ENCODE measurements at regions not wholly inside any gene's neighbourhood (a gene's known extent, or its start where the extent isn't known, plus 50 kb on each side); places are given as distances from the start of the nearest gene placed in this dataset.
"Not testable (repeated sequence)": the region's sequence is repeated elsewhere in the genome, so short reads cannot be mapped to it uniquely, and the experiment has no call there.

DNA sequence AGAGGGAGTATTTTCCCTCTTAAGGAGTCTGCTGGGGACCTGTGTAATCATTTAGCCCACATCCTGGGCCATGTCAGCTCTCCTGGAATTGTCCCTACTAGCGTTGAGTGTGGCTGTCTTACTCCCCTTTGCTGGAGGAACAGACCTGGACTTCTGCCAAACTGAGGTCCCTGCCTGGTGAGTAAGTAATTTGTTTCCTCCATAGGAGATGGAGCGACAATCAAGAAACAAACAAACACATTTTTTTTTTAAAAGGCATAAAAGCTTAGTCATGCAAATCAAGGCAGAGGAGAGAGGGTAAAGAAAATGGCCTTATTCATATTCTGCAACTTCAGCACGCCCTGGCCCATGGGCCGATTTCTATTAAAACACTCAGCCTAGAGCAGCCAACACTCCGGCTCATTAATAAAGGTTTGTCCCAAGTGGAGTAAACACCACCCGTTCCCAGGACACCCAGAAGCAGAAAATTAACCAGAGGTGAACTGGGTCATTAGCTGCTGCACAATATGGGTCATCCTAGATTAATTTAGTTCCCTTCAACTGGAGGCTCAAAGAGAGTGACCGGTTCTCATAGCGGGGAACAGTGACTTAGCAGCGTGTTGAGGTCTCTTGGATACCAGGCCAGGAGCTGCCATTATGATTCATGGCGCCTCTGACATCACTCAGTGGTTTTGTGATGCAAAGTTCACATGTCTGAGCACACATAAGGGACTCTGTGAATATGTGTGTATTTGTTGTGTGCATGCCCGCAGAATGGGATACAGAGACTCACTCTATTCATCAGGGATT is 165.0 kb upstream of the SULF2 start:
- no peak for DNase-seq

DNA sequence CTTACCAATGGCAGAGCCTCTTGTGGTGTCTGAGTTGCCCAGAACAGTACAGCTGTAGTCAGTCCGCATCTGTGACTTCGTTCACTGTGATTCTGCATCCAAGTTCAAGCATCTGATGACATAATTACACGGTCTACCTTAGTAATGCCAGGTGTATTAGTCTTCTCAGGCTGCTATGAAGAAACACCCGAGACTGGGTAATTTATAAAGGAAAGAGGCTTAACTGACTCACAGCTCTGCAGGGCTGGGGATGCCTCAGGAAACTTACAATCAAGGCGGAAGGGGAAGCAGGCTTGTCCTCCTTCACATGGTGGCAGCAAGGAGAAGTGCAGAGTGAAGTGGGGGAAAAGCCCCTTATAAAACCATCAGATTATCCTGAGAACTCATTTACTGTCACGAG is 163.9 kb upstream of the SULF2 start:
- no peak for DNase-seq

DNA sequence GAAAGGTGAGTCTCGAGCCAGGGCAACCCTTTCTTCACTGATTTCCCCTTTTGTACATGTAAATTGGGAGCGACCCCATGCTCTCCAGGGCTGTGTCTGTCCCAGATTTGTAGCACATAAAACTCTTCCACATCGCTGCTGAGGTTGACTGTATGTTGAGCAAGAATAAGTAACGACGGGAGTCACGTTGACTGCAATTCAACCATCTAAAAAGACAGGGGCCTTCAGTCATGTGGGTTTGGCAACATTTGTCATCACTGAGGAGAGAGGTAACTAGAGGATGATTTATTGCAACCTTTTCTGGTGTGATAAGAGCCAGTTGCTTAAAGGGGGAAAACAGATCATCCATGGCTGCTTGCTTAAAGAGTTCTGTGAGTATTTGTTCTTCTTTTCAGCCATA is 159.4 kb upstream of the SULF2 start:
- no peak for DNase-seq

DNA sequence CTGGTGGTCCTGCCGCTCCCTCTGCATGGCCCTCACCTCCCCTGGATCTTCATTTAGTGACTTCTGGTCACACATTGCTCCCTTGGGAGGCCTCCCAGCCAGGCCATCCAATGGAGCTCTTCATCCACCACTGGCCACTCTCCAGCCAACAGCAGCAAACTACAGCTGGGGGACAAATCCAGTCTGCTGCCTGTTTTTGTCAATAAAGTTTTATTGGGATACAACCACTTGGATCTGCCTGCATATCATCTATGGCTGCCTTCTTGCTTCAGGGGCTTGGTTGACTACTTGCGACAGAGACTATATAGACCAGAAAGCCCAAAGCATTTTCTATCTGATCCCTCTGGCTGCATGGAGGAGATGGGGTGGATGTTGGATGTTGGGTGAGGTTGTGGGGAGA is 156.6 kb upstream of the SULF2 start:
- DNase-seq, result no peak

DNA sequence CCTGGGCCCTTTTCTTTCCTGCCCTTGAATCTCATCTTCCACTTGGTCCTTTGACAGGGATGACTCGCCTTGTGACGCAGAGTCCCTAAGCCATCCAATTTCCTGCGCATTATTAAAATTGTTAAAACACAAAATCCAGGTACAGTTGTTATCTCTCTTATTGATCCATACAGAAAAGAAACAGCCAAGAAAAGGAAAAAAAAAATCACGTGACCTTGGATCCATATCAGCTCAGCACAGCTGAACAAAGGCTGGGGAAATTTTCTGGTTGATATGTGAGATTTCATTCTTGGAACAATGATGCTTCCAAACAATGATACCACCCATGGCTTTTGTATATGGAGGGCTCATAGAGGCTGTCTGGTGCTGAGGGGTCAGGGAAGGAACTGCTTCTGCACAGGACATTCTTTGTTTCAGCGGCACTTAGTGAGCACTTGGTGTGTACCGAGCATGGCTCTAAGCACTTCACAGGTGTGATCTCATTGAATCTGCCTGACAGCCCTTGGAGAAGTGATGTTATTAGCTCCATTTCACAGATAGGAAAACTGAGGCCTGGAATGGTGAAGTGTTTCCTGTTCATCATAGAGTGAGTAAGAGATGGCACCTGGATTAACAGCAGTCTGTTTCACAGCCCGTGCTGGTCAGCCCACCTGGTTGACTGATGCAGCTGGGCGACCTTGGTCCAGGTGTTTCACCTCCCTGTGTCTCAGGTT is 155.0 kb upstream of the SULF2 start:
- no peak for DNase-seq

DNA sequence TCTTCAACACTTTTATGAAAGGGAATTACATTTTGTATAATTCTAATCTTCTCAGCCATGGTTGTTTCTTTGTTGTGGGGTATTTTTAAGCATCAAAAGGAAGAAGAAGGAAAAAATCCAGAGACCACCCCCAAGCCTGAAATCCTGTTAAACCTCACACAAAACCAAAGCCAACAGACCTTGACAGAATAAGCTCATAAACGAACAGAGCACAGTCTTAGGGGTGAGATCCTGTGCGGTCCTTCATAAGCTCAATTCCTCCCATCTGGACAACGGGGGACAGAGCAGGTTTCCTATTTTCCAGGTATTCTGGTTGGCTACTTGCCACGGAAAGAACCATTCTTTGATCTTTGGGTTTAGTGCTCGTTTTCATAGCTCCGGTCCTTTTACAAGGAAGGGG is 151.3 kb upstream of the SULF2 start:
- DNase-seq, result no peak

DNA sequence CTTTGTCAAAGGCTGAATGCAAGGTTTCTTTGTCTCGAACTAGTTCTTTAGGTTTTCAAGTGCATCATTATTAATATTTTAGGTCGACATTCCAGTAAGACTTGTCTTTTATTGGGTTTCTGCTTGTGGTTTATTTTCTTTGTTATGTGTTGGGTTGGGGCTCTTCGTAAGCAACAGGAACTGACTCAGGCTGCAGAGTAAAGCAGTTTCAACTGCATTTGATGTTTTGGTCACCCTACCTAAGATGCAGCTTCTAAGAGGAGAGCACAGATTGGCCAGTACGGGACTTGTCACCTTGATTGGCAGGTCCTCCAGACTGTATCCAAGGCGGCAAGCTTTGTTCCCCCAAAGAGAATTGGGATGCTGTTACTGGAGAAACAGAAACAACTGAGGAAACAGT is 149.5 kb upstream of the SULF2 start:
- DNase-seq, result no peak

DNA sequence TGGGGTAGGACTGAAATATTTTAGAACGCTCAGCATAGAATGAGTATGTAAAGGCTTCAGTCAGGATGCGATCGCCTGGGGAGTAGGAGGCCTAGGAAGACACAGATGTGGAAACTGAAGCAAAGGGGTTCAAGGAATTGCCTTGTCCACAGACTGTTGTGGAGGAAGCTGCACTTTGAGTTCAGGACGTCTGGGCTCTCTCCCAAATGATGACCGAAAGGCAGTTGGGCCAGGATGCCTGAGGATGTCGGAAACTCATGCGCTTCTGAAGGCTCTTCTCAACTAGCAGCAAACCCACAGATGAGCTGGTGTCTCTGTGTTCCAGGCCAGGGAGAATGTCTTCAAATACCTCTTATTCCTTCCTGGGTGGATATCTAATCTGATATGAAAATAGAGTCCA is 146.2 kb upstream of the SULF2 start:
- no peak for DNase-seq

DNA sequence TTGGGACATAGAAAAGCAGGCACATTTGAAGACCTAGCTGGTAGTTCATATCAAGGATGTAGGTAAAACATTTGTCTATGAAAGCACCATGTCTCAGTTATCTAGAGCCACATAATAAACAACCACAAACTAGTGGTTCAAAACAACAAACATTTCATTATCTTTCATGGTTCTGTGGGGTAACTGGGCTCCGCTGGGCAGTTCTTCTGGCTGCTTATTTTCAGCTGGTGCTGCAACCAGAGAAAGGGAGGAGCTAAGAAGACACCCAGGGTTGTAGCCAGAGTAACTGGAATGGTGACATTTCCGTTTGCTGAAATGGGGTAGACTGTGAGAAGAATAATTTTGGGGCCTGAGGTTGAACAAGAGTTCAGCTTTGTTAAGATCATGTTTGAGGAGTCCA is 145.7 kb upstream of the SULF2 start:
- DNase-seq, result no peak

DNA sequence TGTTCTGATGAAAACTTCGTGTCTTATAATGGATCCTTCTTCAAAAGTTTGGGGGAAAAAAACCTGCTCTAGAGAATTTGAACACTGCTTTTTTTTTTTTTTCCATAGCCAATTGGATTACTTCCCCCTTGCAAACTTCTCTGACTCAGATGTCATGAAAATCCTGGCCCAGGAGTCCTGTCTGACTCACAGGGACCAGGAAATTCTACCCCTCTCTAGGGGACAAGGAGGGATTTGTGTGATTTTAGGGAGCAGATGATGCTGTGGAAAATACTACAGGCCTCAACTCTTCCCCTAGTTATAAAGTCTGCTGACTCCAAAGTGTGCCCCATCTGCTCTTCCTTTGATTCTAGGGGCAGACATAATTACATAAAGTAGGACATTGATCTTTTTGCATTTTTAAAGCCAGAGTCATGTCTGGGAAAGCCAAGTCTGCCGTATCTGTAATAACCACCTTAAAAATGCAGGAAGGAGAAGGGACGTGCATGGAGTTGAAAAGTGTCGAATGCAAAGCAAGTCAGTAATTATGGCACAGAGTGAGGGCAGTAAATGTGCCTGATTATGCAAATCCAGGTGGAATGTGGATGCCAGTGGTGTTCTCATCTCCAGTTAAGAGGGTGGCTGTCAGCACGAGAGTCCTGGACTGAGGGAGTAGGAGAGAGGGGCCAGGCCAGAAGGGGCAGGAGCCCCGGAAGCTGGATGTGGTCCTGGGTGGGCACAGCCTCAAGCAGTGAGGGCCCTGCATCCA is 144.3 kb upstream of the SULF2 start:
- no peak for DNase-seq

DNA sequence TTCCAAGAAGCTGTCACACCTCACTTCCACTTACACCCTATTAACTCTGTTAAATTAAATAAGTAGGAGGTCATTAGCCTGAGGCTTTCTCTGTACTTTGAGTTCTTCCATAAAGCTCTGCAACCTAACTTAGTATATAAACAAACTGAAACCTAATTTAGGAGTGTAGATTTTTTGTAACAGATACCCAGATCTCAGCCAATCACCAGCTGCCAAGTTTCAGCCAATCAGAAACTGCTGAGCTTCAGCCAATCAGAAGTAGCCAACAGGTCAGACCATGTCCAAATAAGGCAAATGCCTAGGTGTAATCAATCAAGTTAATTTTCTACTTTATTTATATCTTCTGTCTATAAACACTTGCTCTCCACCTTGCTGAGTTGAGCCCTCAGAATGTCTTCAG is 142.7 kb upstream of the SULF2 start:
- no peak for DNase-seq

DNA sequence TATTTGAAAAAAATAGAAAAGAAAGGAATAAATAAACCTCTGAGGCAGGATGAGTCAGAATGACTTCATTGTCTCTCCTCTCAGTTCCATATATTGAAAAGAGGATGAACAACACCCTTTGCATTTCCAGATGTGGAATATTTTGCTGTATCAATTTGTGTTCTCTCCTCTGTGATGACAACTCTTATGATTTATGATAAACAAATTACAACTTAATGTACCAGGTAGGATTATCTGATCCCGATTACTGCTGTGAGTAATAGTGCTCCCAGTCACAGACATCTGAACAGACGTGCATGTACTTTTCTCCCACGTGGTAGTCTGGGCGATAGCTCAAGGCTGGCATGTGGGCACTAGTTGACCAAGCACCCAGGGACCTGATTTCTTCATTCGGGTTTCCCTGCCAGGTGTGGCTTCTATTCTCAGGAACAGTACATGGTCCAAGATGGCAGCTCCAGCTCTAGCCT is 142.1 kb upstream of the SULF2 start:
- no peak for DNase-seq

DNA sequence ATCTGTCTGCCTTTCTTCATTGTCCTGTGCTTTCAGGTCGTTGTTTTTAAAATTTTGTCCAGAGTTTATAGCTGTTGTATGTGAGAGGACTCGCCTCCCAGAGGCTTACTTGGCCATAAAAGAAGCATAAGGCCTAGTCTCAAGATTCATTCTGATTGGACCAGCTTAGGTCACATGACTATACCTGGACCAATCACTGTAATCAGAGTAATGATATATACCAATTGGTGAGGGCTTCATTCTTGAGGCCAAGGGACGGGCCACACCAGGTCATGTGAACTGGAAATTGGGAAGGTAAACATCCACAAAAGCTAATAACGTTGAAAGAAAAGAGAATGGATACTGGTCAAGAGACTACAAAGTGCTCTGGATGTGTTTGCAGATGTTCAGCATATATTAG is 141.4 kb upstream of the SULF2 start:
- DNase-seq, result no peak

DNA sequence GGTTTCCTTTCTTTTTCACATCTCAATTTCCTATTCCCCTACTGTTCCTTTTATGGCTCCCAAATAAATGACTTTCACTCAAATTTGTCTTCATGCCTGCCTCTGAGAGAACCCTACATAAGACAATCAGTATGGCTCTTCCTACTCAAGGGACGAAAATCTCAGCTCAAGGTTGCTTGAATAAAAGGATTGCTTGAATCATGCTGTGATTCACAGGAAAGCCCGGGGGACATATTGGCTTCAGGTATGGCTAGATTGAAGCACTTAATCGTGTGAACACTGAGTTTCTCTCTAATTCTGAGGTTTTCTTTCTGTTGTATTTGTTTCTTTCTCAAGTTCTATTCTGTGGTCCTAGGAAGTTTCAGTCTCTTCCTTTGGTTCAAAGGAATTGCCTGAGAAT is 140.3 kb upstream of the SULF2 start:
- DNase-seq, result no peak

DNA sequence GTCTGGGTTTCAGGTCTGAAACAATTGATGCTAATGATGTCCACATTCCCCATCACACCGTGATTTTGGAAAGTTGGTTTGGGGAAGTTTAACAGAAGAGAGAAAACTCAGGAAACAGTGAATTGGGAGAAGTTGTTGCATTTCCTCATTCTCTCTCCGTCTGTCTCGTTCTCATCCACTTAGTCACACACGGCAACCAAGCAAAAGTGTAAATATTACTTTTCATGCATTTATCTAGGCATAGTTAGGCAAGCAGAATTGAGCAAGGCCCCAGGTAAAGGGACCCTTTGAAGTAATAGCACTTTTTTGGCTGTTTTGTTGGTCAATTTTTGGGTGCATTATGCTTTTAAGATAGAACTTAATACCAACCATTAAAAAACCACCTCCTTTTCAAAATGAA is 137.0 kb upstream of the SULF2 start:
- DNase-seq, result no peak

DNA sequence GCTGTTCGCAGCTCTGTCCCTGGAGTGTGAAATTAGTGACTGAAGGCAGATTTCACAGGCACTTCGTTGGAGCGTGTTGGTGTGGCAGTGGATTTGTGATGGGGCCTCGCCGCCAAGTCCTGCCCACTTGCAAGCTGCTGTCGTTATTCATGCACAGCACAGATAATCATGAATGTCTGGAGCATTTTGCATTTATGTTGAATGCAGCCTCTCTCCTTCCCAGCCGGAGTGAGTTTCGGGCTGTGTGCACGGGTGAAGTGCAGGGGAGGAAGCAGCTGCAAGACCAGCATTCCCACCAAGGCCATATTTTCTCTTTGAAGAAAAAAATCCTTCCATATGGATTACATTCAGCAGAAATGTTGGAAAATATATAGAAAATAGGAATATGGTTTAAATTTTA is 136.5 kb upstream of the SULF2 start:
- not testable (repeated sequence) for DNase-seq

DNA sequence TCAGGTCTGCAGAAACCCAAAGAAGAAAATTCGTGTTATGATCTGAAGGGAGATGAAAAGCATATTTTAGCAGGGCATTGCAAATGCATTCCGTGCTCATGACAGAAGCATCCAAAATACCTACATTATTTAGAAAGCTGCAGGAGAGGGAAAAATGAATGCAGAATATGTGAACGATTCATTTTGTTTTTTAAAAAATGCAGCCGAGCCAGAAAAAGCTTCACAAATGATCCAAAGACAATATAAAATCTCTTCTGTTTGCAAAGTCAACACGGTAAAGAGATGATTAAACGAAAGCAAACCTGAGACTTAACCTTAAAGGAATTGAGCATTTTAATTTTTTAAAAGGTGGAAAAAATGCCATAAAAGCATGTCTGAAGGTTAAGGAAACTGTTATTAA is 136.1 kb upstream of the SULF2 start:
- DNase-seq, result no peak

DNA sequence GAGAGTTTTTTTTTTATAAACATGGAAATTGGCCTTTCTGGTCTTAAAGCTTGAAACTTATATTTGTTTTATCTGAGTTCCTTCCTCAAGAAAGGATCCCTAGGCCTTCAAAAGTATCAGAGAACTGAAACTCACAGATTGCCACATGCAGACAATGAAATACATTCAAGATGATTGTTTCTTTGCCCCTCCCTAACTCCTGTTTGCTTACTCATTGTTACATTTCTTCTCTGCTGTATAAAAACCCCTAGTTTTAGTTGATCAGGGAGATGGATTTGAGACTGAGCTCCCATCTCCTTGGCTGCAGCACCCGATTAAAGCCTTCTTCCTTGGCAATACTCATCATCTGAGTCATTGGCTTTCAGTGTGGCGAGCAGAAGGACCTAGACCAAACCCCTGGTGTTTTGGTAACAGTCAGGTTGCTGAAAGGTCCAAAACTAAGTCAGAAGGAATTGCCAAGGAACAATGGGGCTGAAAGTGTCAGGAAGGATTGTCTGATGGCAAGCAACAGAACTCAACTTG is 132.3 kb upstream of the SULF2 start:
- DNase-seq, result no peak

DNA sequence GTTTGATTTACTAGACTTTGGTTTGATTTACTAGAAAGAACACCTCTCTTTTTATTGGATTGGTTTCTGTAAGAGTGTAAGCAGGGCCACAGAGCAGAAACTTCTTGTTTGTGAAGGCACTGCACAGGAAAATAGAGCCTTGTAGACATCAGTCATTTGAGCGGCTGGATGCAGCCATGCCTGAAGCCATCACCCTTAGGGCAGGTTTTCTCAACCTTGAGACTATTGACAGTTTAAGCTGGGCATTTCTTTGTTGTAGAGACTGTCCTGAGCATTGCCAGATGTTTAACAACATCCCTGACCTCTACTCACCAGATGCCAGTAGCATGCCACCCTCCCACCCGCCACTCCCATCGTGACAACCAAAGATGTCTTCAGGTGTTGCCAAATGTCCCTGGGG is 130.2 kb upstream of the SULF2 start:
- no peak for DNase-seq

DNA sequence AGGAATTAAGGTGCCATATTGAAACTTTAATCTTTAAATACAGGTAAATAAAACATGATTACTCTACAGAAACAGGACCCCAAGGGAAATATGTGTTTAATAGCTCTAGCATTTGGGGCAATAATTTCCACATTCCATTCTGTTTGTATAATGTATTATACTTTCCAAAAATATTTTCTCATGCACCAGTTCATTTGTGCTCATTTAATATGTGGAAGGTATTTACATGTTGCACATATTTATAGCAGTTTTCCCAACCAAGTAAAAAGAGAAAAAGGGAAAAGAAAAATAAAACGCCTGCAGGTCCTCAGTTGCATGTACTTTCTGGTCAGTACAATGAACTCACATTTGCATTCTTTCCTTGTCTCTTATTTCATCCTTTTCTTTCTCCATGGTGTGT is 129.5 kb upstream of the SULF2 start:
- DNase-seq, result no peak

DNA sequence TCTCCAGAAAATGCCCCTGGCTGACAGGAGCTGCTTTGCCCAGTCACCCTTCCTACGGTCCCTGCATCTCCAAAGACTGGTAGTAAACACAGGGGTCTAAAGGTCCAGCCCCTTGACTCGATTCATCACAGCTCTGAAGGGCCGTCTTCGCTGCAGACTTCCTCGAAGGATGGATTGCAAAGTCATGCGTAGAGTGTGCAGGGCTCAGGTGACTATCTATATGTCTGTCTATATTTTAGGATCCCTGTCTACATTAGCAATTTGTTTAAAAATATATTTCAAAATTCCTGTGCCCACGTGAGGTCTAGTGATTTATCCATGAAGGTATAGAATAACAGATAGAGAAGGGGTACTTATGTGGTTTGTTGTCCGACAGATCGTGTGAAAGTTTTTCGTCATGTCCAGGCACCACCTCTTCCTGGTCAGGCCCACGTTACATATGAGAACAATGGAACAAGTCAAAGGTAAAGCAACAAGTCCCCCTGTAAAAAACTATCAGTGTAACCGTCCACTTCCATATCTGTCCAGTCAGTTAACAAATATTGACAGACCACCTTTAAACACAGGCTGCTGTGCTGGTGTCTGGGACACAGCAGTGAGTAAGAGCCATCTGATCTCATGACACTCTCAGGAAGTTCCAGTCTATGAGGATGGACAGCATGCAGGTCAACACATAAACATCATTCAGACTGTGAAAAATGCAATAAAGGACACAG is 127.7 kb upstream of the SULF2 start:
- DNase-seq, result not testable (repeated sequence)

DNA sequence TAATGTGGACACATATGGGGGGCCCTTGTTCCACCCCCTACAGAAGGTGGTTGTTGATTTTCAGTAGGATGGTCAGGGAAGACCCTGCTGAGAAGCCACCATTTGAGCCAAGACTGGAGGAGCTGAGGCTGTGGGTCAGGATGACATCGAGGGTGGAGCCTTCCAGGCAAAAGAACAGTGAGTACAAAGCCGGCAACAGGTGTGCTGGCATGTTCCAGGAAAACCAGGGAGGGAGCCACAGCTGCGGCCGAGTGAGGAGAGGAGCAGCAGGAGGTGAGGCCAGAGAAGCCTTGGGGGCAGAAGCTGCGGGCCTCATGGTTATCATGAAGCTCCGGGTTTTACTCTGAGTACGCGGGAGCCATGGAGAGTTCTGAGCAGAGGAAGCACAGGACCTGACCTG is 126.9 kb upstream of the SULF2 start:
- DNase-seq, result not testable (repeated sequence)
